Stimulated activated CD8-positive, alpha-beta memory T cell treated with anti-CD3 and anti-CD28 coated beads, Interleukin-15, amount 100 ng/mL, for 48 hours (primary cell): ENCODE measurements at regions not wholly inside any gene's neighbourhood (a gene's known extent, or its start where the extent isn't known, plus 50 kb on each side); places are given as distances from the start of the nearest gene placed in this dataset.

Source experiments
- DNase-seq, 2 donors: peaks; one replicate each; pipeline ENCODE4 v3.0.0-alpha.2; 2020; ENCODE audit warnings: low read depth in 2 of 2

DNA sequence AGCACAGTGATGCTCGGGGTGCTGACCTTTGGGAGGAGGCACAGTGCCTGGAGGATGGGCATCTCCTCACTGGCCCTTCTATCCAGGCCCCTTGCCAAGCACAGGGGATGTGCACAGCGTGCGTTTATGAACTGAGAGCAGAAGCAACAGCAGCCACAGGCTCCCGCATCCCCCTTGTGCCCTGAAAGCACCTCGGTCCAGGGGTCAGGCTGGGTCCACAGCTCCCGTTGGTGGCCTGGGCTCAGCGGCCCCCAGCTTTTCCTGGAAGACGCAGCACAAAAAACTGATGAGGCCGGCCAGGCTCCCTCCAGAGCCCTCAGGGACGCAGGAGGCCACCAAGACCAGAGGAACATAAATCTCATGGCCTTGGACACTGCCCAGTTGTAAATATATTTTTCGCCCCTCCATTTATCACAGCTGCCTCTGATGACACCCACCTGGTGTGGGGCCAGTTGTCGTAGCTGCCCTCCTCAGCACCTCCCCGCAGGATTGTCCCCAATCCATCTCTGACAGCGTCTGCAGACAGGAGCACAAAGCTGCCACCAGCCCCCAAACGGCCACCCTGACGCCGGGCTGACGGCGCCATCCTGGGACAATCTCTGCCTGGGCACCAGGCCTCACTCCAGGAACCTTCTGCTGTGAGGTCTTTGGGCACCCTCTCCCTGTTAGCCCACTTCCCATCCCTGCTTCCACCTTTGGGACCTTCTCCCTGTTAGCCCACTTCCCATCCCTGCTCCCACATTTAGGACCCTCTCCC lies 203.1 kb downstream of the BRD1 start:
- no peak for DNase-seq

DNA sequence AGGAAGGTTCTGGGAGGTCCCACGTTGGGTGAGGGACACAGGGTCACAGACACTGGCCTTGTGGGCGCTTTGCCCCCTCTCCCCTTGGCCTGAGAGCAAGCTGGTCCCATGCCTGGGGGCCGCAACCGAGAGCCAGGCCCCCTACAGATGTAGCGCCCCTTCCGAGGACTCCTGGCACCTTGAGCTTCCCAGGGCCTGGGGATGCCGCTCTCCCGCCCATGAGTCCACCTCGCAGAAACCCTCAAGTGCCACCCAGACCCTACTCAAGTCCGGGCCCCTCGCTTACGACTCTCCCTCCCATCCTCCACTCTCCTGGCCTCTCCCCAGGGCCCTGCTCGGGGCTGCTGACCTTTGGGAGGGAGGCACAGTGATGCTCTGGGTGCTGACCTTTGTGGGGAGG lies 204.0 kb downstream of the BRD1 start:
- no peak for DNase-seq

GRCh38 chr22:49623176-49623575 lies 204.5 kb downstream of the BRD1 start:
- no peak for DNase-seq

DNA sequence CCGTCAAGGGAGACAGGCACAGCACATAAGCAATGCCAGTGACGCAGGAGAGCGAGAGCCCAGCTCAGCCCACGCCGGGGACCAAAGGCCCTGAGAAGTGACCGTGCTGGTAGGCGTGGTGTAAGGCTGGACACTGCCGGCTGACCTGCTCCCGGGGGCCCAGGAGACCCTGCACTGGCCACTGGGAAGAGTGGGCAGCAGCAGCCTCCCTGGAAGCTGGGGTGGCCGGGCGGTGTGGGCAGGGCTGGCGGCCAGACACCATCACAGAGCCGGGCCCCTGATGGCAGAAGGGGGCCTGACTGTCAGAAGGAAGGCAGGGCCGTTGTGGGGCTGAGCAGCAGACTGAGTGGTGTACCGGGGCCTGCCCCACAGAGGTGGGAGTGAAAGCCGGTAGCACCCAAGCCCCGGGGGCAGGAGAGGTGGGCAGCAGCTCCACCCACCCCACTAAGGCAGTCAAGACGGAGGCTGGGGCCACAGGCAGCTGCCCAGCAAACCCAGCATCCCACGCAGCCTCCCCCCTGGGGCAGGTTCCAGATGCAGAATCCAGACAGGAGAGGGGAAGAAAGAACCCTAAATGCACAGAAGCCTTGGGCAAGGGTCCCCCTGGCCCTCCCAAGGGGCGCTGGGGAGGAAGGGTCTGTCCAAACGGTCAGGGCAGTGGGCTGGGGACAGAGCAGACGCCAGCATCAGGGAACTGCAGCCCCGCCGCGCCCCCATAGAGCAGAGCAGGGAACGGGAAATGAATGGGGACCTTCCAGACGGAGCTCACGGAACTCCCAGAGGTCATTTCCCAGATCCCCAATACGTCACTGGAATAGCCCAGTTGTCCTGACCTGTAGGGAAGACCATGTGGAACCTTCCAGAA lies 205.2 kb downstream of the BRD1 start:
- DNase-seq = no peak

GRCh38 chr22:49621601-49622210 lies 206.0 kb downstream of the BRD1 start:
- DNase-seq = no peak

GRCh38 chr22:49620666-49621065 lies 207.0 kb downstream of the BRD1 start:
- no peak for DNase-seq

DNA sequence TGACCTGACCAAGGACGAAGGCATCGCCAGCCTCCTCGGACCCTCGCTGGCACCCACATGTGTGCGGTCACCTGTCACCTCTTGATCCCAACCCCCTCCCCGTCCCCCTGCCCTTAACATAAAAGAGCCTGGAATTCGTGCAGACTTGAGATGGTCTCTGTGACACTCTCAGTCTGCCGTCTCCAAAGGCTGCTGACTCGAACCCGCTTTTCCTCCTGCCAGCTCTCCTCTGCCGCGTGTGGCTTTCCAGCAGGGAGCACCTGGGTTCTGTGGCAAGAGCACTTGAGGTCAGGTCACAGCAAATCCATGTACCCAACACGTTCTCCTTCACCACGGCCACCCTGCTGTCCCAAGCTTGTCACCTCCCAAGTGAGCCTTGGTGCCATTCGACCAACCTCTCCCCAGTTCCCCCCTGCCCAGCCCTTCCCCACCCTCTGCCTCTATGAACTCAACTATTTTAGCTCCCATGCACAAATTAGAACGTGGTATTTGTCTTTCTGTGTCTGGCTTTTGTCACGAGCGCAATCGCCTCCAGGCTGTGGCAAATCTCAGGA lies 207.6 kb downstream of the BRD1 start:
- DNase-seq = no peak

GRCh38 chr22:49619301-49619700 lies 208.4 kb downstream of the BRD1 start:
- no peak for DNase-seq

DNA sequence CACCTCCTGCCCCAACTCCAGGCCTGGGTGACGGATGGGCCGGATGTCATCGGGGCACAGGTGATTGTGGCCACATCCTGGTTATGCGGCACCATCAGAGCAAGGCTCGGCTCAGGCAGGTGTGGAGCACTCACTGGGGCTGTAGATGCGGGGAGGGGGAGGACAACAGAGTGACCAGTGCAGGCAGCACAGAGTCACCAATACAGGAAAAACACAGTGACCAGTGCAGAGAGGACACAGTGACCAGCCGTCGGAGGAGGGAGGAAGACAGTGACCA lies 209.1 kb downstream of the BRD1 start:
- DNase-seq = no peak

GRCh38 chr22:49617866-49618676 lies 209.6 kb downstream of the BRD1 start:
- DNase-seq = no peak

DNA sequence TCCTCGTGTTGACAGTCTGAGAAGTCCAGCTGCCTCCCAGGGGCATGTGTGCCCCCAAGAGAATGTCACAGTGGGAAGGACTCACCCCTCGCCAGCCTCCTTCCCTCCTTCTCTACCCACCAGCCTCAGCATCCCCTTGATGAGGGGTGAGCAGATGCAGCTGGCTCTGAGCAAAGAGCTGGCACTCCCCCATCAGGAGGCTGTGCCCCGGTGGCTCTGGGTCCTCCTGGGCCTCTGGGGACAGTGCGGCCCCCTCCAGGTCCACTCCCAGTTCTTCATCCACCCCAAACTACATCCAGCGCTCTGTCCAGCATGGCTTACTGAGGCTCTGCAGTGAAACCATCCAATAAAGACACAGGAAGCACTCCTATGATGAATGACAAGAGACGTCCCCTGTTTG lies 210.4 kb downstream of the BRD1 start:
- DNase-seq = no peak

DNA sequence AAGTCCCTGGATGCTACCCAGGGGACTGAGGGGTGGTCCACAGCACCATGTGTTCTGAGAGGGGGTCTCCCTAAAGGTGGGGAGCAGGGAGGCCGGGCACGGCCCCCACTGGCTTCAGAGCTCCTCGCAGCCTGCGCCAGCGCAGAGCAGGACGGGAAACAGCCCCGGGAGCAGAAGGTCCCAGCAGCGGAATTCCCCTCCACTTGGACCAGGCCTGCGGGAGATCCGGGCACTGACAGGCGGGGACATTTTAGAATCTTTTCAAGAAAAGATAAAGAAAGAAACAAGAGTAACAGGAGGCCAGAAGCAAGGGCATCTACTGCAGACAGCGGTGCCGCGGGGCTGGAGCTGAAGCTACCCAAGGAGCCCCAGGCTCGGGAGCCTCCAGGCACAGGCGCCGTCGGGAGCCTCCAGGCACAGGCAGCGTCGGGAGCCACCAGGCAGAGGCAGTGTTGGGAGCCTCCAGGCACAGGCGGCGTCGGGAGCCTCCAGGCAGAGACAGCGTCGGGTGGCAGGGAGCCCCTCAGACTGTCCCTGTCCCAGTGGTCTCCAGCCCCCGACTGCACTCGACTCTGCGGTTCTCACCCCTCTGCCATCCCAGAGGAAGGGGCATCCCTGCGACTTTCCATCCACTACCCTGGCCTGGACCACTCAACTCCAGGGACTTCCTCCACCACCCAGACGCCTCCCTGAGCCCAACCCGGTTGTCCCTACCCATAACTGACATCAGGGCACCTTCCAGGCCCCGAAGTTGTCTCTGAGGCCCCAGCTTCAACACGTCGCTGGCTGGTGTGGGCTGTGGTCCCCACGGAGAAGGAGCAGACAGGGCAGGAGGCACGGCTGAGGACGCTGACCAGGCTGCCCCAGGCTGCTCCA lies 211.1 kb downstream of the BRD1 start:
- DNase-seq = no peak

- no peak for DNase-seq
These were observed 212.4 kb downstream of the BRD1 start for GRCh38 chr22:49614966-49615965.

- DNase-seq = no peak
These were observed 214.0 kb downstream of the BRD1 start for GRCh38 chr22:49613511-49614270.

DNA sequence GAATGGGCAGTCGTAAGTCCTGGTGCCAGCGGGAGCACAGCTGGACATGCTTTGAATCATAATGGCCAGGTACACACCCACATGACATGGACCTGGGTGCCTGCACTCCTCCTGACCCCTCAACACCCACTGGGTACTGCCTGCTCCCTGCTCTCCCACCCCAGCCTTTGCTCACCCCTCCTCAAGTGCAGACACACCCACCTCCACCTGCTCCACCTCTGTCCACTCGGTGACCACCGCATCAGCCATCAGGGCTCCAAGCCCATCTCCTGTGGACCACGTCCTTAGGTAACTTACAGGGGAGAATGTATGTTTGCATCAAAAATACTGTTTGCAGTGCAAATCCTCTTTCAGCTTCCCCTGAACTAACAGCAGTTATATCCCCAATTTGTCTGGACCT lies 214.6 kb downstream of the BRD1 start:
- no peak for DNase-seq

- no peak for DNase-seq
These were observed 218.3 kb downstream of the BRD1 start for GRCh38 chr22:49609207-49609876.

DNA sequence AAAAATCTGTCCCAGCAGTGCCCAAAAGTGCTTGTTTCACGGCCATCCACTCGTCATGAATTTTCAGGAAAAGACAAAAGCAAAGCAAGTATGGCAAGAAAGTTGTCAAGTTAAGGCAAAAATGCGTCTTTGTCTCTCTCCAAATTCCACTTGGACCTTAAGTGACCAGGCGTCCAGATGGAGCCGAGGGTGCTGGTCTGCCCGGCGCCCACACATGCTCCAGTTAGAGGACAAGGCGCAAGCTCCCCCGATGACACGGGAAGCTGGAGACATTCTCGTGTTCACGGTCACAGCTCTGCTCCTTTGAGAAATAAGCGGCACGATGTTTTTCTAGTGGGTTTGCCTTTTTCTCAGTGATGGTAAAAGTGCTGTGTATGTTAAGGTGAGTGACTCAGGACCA lies 219.0 kb downstream of the BRD1 start:
- no peak for DNase-seq

GRCh38 chr22:49608228-49608627 lies 219.4 kb downstream of the BRD1 start:
- no peak for DNase-seq
